ENCODE measurements at regions not wholly inside any gene's neighbourhood (a gene's known extent, or its start where the extent isn't known, plus 50 kb on each side); places are given as distances from the start of the nearest gene placed in this dataset.

DNA sequence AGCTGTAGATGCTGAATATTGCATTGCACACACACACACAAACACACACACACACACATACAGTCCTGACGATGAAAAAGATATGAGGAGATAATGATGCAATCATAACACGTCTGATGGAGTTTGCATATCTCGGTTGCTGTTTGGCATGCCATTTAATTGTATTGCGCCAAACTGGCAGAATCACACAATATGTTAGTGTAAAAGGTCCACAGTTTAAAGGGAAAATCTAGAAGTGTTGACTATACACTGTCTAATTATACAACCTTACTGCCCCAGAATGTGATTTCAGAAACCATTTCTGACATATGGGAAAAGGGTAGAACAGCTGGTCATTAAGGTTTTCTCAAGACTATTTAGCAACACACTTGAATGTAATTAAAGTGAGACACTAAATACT, 123.7 kb upstream of the PROX1 start:
- DNase-seq (ENCODE audit: low spot score): no peak
- intact Hi-C loops (cut with DNase I): no loop called here

GRCh38 chr1:213868482-213868881, 119.3 kb upstream of the PROX1 start:
- intact Hi-C loops (cut with DNase I): no loop called here
- DNase-seq (ENCODE audit: low spot score): no peak

DNA sequence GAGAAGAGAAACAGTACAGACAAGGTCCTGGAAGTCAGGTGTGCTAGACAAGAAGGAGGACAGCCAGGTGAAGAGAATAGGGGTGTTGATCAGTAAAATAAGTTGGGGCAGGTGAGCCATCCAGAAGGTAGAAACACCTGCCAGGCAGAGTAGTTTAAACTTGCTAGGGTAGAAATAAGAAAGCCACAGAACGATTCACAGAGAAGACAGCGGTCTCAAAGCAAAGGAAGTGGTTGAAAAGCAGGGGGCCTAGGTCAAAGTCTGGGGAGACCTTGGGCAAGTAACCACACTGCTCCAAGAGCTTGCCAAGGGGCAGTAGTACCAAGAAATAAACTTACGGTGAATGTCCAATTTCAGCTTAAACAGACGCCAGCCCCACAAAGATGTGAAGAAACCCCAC, 116.6 kb upstream of the PROX1 start:
- intact Hi-C loops (cut with DNase I): no loop called here

DNA sequence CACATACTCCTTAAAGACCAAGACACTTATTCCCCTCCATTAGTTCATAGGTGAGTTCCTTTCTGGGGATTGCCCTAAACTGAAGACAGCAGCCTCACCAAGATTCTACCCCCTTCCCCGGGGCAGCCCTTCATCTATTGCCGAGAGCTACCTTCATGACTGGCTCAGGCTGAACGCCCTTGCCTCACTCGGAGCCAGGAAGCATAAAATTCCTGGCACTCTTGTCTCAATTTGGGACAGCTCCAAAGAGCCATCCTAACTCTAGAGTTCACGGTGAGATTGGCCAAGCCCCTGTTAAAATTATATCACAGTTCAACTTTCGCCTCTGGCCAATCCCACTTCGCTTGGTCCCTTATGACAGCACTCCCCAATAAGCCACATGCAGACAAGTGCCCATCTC, 113.0 kb upstream of the PROX1 start:
- intact Hi-C loops (cut with DNase I): no loop called here
- no peak for DNase-seq (ENCODE audit: low spot score)

More for the DNA sequence above, 116.6 kb upstream of the PROX1 start:
- DNase-seq (ENCODE audit: low spot score): no peak

DNA sequence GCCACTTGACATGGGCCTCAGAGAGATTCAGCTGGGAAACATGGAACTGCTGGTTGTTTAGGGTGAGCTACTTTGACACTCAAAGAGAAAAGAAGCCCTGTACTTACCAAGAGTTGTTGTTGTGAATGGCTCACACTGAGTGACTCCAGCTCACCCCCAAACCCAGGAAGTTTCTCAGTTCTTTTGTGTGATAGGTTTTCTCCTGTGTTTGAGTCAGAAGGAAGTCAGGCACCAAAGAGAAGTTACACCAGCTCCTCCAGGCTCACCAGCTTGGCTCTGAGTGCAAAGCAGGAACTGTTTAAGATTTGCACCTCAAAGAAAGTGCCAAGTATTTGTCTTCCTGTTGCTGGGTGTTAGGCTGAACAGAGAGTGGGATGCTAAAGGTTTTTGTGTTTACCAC, 111.2 kb upstream of the PROX1 start:
- DNase-seq (ENCODE audit: low spot score): no peak
- intact Hi-C loops (cut with DNase I): no loop called here

DNA sequence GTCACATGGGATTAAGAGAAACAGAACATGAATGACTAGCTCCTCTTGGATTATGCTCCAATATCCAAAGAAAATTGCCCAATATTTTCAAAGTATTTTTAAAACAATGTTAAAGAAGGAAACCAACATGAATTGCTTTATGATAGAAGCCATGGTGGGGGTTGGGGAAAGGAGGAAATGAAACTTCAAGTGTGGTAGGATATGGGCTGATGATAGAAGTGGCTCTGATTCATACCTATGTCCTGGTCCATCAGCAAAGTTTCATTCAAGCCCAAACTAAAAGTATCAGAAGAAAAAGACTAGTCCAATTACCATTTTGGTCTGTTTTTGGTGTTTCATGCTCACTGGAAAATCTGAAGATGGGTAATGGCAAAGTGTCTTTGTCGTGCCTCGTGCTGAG, 104.2 kb upstream of the PROX1 start:
- DNase-seq (ENCODE audit: low spot score): no peak
- intact Hi-C loops (cut with DNase I): no loop called here

GRCh38 chr1:213884402-213884801, 103.4 kb upstream of the PROX1 start:
- no peak for DNase-seq (ENCODE audit: low spot score)
- intact Hi-C loops (cut with DNase I): no loop called here

DNA sequence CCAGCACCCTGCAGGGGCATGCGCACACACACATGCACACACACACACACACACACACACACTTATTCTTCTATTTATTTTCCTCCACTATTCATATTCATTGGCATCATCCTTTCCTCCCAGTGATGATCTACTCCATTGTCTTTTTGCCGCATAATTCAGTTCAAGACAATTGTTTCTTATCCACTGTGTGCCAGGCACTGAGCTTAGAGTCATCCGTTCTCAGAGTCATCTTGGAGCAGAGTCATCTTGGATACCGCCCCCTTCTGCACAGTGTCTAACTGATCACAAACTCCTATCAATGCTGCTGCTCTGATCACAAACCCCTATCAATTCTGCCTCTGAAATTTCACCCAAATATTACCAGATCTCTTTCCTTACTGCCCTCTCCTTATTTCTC, 102.8 kb upstream of the PROX1 start:
- intact Hi-C loops (cut with DNase I): no loop called here
- no peak for DNase-seq (ENCODE audit: low spot score)

GRCh38 chr1:213887842-213888241, 99.9 kb upstream of the PROX1 start:
- intact Hi-C loops (cut with DNase I): no loop called here
- no peak for DNase-seq (ENCODE audit: low spot score)

DNA sequence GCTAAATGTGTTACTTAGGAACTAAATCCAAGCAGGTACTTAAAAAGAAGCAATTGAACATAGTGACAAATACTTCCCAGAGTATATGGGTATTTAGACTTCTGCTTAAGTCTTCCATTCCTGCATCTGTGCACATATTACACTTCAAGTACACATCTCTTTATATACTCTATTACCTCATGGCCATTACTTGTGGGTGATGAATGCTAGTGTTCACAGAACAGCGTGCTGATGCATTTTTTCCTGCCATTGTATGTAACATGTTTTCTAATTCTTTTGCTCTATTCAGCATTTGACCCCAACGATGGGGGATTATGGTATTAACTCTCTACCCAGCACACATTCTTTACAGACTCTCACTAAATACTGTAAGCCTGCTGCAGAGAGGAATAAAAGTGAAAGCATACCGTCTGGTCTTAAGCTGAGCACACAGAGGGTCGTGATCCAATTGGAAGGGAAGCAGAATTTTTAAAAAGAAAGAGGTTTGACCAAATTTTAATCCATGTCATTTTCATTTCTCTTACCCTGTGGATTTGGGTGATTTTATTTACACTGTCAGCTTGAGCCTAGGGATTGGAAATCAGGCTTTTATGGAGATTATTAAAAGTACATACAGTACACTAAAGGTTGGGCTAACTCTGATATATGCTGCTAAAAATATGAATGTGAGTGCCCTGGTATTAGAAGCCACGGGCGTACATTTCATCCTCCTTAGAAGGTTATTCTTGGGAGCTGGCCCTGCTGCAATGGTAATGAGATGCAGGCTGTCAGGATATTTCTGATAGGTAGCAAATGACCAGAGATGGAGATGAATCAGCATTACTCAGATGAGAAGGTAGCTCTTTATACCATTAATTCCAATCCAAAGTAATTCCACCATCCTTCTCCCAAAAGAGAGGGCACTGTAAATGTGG, 95.5 kb upstream of the PROX1 start:
- intact Hi-C loops (cut with DNase I): no loop called here

DNA sequence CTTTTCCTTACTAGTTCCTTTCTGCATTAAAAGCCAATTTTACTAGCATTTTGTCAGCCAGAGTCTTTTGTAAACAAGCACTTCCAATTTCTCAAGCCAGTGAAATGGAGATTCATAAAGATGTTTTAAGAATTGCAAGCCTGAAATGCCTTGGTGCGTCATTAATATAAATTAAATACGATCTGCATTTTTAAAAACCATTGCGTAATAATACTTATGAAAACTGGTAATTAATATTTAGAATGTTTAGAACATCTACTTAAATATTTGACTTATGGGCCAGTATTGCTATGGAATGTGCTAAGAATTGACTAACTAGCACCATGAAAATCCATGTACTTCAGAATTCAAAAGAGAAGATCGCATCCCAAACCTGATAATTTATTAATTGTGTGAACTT, 89.1 kb upstream of the PROX1 start:
- intact Hi-C loops (cut with DNase I): no loop called here
- no peak for DNase-seq (ENCODE audit: low spot score)

More for the DNA sequence above, 95.5 kb upstream of the PROX1 start:
- DNase-seq (ENCODE audit: low spot score): no peak

GRCh38 chr1:213899413-213899812, 88.4 kb upstream of the PROX1 start:
- DNase-seq (ENCODE audit: low spot score): no peak
- intact Hi-C loops (cut with DNase I): no loop called here

GRCh38 chr1:213905344-213905743, 82.4 kb upstream of the PROX1 start:
- intact Hi-C loops (cut with DNase I): no loop called here
- peak; percentile 83 for DNase-seq (ENCODE audit: low spot score)

- DNase-seq (ENCODE audit: low spot score): no peak
- intact Hi-C loops (cut with DNase I): no loop called here
These were observed 79.3 kb upstream of the PROX1 start for GRCh38 chr1:213908521-213908920.

GRCh38 chr1:213914392-213914791, 73.4 kb upstream of the PROX1 start:
- DNase-seq (ENCODE audit: low spot score): no peak
- intact Hi-C loops (cut with DNase I): no loop called here

DNA sequence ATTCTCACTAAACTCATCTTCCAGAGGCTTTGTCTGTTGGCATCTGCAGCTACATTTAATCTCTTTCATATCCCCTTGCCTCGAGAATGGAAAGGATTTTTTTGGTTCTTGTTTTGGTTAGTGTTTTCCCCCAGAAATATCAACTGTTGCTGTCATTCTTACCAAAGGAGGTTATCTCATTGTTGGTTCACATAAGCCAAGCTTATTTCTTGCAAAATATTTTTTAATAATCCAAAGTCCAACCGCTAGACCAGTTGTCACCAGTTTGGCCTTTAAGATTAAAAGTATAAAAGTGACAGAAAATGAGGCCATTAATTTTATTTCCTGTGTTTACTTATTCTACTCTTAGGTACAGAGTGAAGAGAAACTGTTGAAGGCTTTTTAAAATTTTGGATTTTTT, 66.5 kb upstream of the PROX1 start:
- DNase-seq (ENCODE audit: low spot score): no peak
- intact Hi-C loops (cut with DNase I): no loop called here

- no peak for DNase-seq (ENCODE audit: low spot score)
- intact Hi-C loops (cut with DNase I): no loop called here
These were observed 66.1 kb upstream of the PROX1 start for GRCh38 chr1:213921712-213922111.

DNA sequence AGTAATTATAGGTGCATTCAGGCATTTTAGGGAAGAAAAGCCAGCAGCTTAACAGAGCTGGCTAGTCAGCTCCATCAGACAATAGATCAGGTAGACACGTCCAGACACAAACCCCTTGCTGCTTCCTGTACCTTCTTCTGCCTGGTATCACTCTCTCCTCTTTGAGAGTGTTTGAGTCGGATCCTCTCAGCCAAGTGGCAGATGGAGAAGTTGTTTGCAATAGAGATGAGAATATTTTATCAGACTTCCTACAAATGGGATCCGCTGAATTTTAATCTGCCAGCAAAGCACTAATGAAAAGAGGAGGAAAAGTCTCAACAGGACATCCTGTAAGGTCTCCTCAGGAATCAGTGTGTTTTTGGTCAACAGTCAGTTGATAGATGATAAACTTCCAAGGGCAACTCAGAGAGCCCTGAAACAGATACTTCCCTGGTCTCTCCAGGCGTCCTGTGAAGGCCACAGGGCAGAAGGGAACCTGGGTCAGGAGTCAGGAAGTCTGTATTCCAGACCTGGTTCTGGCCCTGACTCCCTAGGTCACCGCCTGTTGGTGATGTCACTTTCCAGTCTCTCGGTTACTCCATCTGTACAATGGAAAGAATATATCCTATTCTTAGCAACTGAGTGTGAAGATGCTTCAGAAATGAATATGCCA, 62.1 kb upstream of the PROX1 start:
- intact Hi-C loops (cut with DNase I): no loop called here
- DNase-seq (ENCODE audit: low spot score): no peak

GRCh38 chr1:213927846-213928245, 59.9 kb upstream of the PROX1 start:
- no peak for DNase-seq (ENCODE audit: low spot score)
- intact Hi-C loops (cut with DNase I): no loop called here

DNA sequence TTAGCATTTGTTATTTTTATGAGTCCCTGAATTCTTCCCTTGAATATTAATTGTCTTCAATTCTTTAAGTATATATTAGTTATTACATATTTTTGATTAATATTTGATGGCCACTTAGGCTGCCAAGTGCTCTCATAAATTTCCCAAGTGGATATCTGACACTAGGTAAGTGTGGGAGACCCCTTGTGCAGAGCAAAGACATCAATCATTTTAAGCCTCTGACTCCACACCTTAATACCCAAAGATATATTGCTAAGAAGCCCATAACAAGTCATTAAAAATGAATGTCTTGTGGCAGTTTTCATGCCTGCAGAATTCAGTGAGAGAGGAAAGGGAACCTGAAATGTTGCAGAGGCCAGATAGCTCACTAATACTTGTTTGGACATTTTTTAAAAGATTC, 58.4 kb upstream of the PROX1 start:
- intact Hi-C loops (cut with DNase I): no loop called here
- DNase-seq (ENCODE audit: low spot score): no peak

DNA sequence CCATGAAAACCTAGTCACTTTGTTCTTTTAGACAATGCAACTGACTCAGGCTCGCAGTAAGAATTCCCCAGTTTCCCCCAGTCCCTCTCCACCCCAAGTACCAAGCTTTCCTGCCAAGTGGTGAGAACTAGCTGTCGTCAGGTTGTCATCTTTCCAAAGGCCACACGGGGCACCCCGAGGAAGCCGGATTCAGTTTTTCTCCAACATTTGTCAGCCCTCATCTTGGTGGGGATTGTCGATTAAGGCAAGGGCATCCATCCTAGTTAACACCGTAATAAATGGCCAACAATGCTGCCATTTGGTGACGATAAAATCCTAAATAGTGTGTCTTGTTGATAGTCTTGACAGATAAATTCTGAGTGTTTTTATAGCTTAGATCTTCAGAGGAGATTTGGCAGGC, 55.9 kb upstream of the PROX1 start:
- DNase-seq (ENCODE audit: low spot score): no peak
- intact Hi-C loops (cut with DNase I): no loop called here

Measured in cardiac septum (tissue), 1 donor.